Skeletal muscle satellite cell (primary cell): ENCODE measurements at regions not wholly inside any gene's neighbourhood (a gene's known extent, or its start where the extent isn't known, plus 50 kb on each side); places are given as distances from the start of the nearest gene placed in this dataset.

Experiments used
- H3K27me3 ChIP-seq: 2 replicates; pipeline ENCODE4 v1.7.0; 2013; ENCODE audit warnings: low read length; ENCODE audit not compliant: control insufficient read depth, insufficient read depth
- H3K36me3 ChIP-seq: 2 replicates; pipeline ENCODE4 v1.7.0; 2013; ENCODE audit warnings: mild to moderate bottlenecking, control low read depth, low read length; ENCODE audit not compliant: insufficient read depth
- H3K4me1 ChIP-seq: 2 replicates; pipeline ENCODE4 v1.7.0; 2013; ENCODE audit warnings: low read length; ENCODE audit not compliant: control insufficient read depth, insufficient read depth
- H3K4me2 ChIP-seq: 2 replicates; pipeline ENCODE4 v1.7.0; 2013; ENCODE audit warnings: mild to moderate bottlenecking, low read length
- H3K4me3 ChIP-seq: 2 replicates; pipeline ENCODE4 v1.7.0; 2013; ENCODE audit warnings: low read length
- H3K9ac ChIP-seq: 2 replicates; pipeline ENCODE4 v1.7.0; 2013; ENCODE audit warnings: mild to moderate bottlenecking, low read depth, low read length, moderate library complexity
- H3K9me3 ChIP-seq: replicated peaks from 2 replicates; pipeline ENCODE4 v1.7.0; 2013; ENCODE audit warnings: mild to moderate bottlenecking, control low read depth, low read length

DNA sequence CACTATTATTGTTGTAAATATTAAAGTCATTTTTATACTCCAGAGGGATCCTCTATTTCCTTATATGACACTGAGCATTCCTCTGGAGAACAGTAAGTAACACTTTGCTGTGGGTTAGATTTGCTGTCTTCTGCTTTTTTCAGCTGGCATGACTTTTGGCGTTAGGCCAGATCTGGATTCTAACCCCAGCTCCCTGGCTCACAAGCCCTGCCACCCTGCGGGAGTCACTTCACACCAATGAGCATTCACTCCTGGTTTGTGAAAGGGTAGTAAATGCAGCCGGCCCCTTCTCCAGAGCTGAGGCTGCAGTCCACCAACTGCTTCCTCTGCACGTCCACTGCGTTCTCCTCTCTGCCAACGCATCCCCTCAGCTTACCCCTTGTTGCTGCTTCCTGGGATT, 373.8 kb upstream of the RAB6C start:
- Histone ChIP-seq H3K9ac (no peak overlapping the region), H3K36me3 (no peaks in the 10 kb centered on the region), H3K4me1 (no peaks in the 10 kb centered on the region), H3K27me3 (no peaks in the 10 kb centered on the region), H3K4me2 (no peak overlapping the region), H3K4me3 (no peak overlapping the region), H3K9me3 (peaks cover 15% of the 10 kb centered on the region)

DNA sequence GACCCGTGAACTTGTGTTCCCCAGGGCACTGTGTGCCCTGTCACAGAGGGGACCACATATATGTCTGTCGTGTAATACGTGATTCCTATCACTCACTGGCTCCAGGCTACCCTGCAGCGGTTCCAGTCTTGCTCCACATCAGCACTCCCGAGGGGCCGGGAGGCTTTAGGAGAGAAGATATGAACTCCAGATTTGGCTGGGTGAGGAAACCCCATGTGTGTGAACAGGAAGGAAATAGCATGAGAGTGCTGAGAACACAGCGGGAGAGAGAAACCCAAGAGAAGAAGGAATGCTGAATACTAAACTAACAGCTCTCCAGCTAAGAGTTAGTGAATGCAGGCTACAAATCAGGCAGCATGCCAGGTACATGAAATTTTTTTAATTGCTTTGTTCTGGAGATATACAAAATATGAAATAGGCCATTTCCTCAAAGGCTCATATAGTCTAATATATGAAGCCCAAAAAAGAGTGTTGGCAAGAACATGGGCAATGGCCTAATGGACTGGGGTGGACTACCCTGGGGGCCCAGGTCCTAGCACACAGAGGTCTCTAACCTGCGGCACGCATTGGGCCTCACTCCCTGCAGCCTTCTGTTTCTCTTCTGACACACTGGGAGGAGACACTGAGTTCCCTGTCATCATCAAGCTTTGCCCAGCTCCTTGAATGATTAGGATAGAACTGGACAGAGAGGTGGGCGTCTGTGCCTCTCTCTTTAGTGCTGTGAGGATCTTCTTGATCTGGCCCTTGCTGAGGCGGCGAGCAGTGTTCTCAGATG, 372.8 kb upstream of the RAB6C start:
- Histone ChIP-seq H3K27me3 (no peaks in the 10 kb centered on the region), H3K4me1 (no peaks in the 10 kb centered on the region), H3K9me3 (peaks cover 20% of the 10 kb centered on the region), H3K4me3 (no peak overlapping the region), H3K4me2 (no peak overlapping the region), H3K9ac (no peak overlapping the region), H3K36me3 (no peaks in the 10 kb centered on the region)

DNA sequence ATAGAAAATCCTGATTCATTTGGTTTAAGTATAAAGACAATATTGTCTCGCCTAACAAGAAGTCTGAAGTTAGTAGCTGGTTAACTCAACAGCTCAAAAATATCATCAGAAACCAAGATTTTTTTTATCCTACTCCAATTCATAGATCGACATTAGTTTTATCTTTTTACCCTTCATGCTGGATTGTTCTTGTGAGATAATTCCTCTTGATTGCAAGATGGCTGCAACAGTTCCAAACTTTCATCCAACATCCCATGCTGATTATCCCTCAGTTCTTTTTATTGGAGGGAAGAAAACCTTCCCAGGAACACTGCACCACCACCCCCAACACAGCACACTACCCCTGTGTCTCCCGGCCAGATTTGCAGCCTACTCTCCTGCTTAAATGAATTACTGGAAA, 370.2 kb upstream of the RAB6C start:
- Histone ChIP-seq H3K4me3 (no peak overlapping the region), H3K4me1 (no peaks in the 10 kb centered on the region), H3K9ac (no peak overlapping the region), H3K36me3 (no peaks in the 10 kb centered on the region), H3K27me3 (no peaks in the 10 kb centered on the region), H3K4me2 (no peak overlapping the region), H3K9me3 (peaks cover 19% of the 10 kb centered on the region)

DNA sequence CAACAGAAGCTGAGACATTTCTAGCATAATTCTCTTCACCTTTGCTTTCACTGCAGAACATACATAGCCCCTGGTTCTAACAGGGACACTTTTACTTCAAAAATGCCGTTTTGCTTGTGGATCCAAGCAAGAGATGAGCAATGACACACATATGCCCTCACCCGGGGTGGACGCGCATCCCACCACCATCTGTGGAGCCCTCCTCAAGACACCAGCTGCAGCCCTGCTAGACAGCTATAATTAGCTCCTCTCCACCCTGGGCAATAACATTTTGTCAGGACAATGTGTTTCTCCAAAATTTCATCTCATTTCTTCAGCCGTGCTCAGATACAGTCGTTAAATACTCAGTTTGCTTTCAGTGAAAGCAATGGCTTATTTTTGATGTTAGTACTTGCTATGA, 368.7 kb upstream of the RAB6C start:
- no peak overlapping the region for H3K4me2 ChIP-seq
- no peaks in the 10 kb centered on the region for H3K4me1 ChIP-seq
- peaks cover 20% of the 10 kb centered on the region for H3K9me3 ChIP-seq
- H3K36me3 ChIP-seq, result no peaks in the 10 kb centered on the region
- no peak overlapping the region for H3K9ac ChIP-seq
- H3K27me3 ChIP-seq, result no peaks in the 10 kb centered on the region
- no peak overlapping the region for H3K4me3 ChIP-seq

DNA sequence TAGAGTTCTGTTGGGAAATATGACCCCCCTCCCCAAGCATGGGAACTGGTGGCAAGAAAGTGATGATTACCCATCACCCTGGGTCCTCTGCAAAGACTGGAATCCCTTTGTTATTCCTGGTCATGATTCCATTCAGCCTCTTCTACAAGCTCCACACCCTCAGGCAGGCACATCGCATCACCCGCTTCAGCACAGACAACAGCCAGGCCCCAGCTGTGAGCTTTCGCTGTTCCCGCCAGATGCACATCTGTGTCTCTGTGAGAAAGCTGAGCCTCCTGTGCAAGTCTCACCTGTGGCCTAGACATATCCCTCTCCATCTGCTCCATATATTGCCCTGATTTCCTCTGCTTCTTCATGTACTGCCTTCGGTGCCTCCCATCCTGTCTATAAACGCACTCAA, 368.0 kb upstream of the RAB6C start:
- Histone ChIP-seq H3K9ac (no peak overlapping the region), H3K4me3 (no peak overlapping the region), H3K27me3 (no peaks in the 10 kb centered on the region), H3K4me2 (no peak overlapping the region), H3K4me1 (no peaks in the 10 kb centered on the region), H3K9me3 (peaks cover 19% of the 10 kb centered on the region), H3K36me3 (no peaks in the 10 kb centered on the region)

DNA sequence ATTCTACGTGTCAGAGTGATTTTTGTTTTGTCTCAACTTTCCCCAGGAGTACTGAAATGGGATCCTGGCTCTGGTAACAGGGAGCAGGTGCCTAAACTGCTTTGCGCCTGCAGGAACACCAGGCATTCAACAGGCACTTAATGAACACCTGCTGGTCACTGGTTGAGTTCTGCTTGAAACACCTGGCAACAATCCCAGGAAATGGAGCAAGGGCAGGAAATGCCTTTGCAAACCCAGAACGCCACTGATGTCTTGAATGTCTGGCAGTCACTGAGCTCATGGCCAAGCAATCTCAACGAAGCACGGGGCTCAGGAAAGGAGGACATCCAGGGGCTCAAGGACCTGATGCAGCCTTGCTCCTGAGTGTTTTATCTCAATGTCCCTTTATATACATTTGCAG, 360.0 kb upstream of the RAB6C start:
- Histone ChIP-seq H3K4me3 (no peak overlapping the region), H3K9me3 (peaks cover 10% of the 10 kb centered on the region), H3K27me3 (no peaks in the 10 kb centered on the region), H3K4me1 (no peaks in the 10 kb centered on the region), H3K4me2 (no peak overlapping the region), H3K9ac (no peak overlapping the region), H3K36me3 (no peaks in the 10 kb centered on the region)

DNA sequence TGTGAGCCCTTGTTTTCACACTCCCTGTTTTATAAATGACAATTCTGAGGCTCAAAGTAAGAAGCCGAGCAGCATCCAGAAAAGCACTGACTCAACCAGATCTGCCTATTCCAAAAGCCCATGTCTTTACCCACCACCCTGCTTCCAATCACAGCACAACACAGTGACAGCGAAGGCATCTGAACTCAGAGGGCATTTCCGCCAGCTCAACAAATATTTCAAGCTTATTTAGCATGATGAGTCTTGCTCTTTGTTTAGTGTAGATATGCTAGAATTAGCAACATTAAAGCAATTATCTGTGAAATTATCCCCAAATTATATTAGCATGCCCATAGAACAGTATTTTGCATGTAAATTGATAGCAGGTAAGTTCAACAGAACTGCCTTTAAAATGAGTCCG, 359.1 kb upstream of the RAB6C start:
- H3K4me2 ChIP-seq, result no peak overlapping the region
- no peaks in the 10 kb centered on the region for H3K4me1 ChIP-seq
- no peak overlapping the region for H3K9ac ChIP-seq
- H3K36me3 ChIP-seq, result no peaks in the 10 kb centered on the region
- H3K4me3 ChIP-seq, result no peak overlapping the region
- no peaks in the 10 kb centered on the region for H3K27me3 ChIP-seq
- H3K9me3 ChIP-seq, result peaks cover 10% of the 10 kb centered on the region

DNA sequence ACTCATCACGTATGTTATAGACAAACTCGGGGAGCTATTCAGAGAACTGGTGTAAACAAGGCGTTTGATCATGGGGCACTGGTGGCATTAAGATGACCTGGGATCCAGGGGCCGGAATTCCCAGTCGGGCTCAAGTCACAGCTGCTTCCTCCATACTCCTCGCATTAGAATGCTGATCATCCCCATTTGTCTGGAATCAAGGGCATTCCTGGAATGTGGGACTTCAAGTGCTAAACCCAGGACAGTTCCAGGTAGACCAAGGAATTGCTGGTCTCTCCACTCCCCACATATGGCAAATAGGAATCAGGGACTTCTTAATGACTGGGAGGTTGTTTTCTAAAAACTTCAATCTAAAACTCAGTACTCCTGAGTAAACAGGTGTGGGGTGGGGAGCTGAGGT, 355.7 kb upstream of the RAB6C start:
- Histone ChIP-seq H3K4me2 (no peak overlapping the region), H3K9ac (no peak overlapping the region), H3K9me3 (peaks cover 17% of the 10 kb centered on the region), H3K36me3 (no peaks in the 10 kb centered on the region), H3K27me3 (no peaks in the 10 kb centered on the region), H3K4me1 (no peaks in the 10 kb centered on the region), H3K4me3 (no peak overlapping the region)

DNA sequence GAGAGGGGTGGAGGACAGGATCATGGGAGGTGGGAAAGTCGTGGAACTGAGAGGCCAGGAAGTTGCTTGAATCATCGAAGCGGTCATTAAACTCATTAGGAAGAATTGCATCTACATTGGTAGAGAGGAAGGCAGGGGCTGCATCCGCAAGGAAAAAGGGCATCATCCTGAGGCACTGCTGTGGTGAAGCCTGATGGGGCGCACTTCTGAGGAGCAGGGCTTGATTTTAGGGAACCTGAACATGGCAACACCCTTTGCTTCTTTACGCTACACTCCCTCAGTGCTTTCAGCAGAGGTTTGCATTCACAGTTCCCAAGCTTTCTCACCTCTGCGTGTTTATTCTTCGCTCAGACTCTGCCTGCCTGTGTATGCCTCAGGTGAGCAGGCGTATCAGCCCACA, 352.0 kb upstream of the RAB6C start:
- no peak overlapping the region for H3K4me3 ChIP-seq
- no peaks in the 10 kb centered on the region for H3K4me1 ChIP-seq
- H3K4me2 ChIP-seq, result no peak overlapping the region
- no peak overlapping the region for H3K9ac ChIP-seq
- no peaks in the 10 kb centered on the region for H3K36me3 ChIP-seq
- H3K9me3 ChIP-seq, result peaks cover 23% of the 10 kb centered on the region
- H3K27me3 ChIP-seq, result no peaks in the 10 kb centered on the region

DNA sequence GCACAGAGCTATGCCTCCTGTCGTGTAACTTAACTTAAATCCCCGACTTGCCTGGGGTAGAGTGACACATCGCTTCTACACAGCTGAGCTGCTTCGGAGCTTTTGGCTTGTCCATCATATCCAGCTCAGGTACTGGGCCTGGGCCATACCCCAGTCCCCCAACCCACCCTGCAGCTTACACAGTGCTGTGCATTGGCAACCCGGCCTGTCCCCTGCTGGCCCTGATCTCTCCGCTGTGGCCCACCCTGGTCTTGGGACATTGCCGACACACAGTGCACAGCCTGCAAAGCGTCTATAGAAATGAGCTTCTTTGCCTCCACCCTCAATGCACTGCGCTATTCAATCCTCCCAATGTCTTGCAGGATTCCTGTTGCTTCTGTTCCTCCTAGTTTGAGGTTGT, 342.8 kb upstream of the RAB6C start:
- Histone ChIP-seq H3K4me3 (no peak overlapping the region), H3K36me3 (no peaks in the 10 kb centered on the region), H3K9me3 (peaks cover 12% of the 10 kb centered on the region), H3K27me3 (no peaks in the 10 kb centered on the region), H3K9ac (no peak overlapping the region), H3K4me2 (no peak overlapping the region), H3K4me1 (no peaks in the 10 kb centered on the region)

DNA sequence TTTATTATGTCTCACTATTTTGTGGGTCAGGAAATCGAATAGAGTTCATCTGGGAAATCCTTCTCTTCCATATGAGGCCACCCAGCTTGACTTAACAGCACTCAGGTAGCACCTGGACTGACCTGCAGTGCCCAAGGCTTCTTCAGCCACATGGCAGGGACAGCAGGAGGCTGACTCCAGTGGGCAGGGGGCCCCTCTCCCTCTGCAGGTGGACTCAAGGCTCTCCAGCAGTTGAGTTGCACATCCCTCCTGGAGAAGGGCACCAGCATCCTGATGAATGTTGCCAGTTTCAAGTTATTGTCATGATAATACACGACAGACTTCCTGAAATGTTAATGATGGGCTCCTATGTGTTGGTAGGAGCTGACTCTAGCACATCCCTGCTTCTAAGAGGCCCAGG, 338.1 kb upstream of the RAB6C start:
- no peak overlapping the region for H3K9ac ChIP-seq

DNA sequence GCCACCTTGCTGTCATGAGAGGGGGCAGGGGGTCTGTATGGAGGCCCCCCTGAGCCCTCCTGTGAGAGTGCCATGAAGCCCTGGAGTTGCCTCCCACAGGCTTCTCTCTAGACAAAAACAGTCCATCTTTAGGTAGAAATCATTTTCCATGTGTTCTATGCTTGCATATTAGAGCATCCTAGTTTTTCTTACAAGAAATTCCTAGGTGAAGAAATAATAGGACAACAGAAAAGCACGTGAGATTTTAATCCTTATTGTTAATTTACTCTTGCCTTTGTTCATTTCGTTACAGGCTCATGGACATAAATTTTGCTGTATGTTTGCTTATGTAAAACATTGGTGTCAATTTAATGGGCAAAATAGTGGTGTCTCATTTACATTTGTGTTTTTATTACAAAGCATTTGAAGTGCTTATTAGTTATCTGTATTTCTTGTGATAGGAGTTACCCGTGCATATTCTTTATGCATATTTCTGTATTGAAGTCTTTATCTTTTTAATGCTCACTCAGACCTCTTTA, 336.9 kb upstream of the RAB6C start:
- Histone ChIP-seq H3K4me3 (no peak overlapping the region), H3K9ac (no peak overlapping the region)

More for the DNA sequence above, 338.1 kb upstream of the RAB6C start:
- H3K9me3 ChIP-seq, result peaks cover 16% of the 10 kb centered on the region
- H3K36me3 ChIP-seq, result no peaks in the 10 kb centered on the region
- H3K4me2 ChIP-seq, result no peak overlapping the region
- no peaks in the 10 kb centered on the region for H3K4me1 ChIP-seq
- H3K27me3 ChIP-seq, result no peaks in the 10 kb centered on the region
- no peak overlapping the region for H3K4me3 ChIP-seq

More for the DNA sequence above, 336.9 kb upstream of the RAB6C start:
- Histone ChIP-seq H3K36me3 (no peaks in the 10 kb centered on the region), H3K4me2 (no peak overlapping the region), H3K4me1 (no peaks in the 10 kb centered on the region), H3K27me3 (no peaks in the 10 kb centered on the region), H3K9me3 (peaks cover 9% of the 10 kb centered on the region)
